ENCODE measurements at regions not wholly inside any gene's neighbourhood (a gene's known extent, or its start where the extent isn't known, plus 50 kb on each side); places are given as distances from the start of the nearest gene placed in this dataset.

DNA sequence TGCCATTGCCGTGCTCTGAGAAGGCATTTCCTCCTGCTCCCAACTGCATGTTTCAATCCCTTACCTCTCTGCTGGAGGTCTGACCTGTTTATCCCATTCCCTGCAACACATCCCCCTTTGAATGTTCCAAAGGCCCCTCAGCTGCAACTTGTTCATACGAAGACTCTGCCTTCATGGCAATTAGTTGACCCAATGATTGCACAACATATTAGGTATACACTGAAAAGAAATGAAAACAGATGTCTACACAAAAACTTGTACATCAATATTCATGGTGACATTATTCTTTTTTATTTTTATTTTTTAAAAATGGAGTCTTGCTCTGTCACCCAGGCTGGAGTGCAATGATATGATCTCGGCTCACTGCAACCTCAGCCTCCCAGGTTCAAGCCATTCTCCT, 54.9 kb upstream of the STX18 start:
- no peaks in the 10 kb centered on the region for H3F3A ChIP-seq (replicated peaks; ENCODE audit: insufficient read depth)
- H3K9ac ChIP-seq = no peak overlapping the region
- no peaks in the 10 kb centered on the region for H4K20me1 ChIP-seq (ENCODE audit: insufficient read depth)
- no peaks in the 10 kb centered on the region for H3K9me2 ChIP-seq
- no peak overlapping the region for H3K4me2 ChIP-seq
- ChIA-PET CTCF (no interaction called here), POLR2A (no interaction called here)
- DNase-seq = no peak
- no peak overlapping the region for H3K4me3 ChIP-seq (ENCODE audit: low read depth in 2 of 2, low read length in 1 of 2)
- WGBS (ENCODE audit: low lambda C conversion rate) = 85% methylated on average over 3 of the region's 3 CpGs
- no peaks in the 10 kb centered on the region for H3K79me2 ChIP-seq (ENCODE audit: insufficient read depth)
- no peaks in the 10 kb centered on the region for H3K27me3 ChIP-seq (ENCODE audit: insufficient read depth)
- 0 out of 2 replicates have a peak, but pooled peaks cover 3% of the 10 kb centered on the region for H3K9me3 ChIP-seq
- TF ChIP-seq CTCF (IDR thresholded peaks at IDR 0.05) (no peak), FOSL2 (IDR thresholded peaks at IDR 0.05; ENCODE audit: borderline replicate concordance, low read depth) (no peak), ELF1 (IDR thresholded peaks at IDR 0.05) (no peak), RAD21 (IDR thresholded peaks at IDR 0.05; ENCODE audit: low read length) (no peak), RFX5 (IDR thresholded peaks at IDR 0.05; ENCODE audit: low read length) (no peak), FOXJ3 (CRISPR knock-in tag; IDR thresholded peaks at IDR 0.05) (no peak), CHD2 (IDR thresholded peaks at IDR 0.05; ENCODE audit: low read length, partially characterized antibody) (no peak), TAF1 (IDR thresholded peaks at IDR 0.05; ENCODE audit: borderline replicate concordance, low read depth, low read length) (no peak), YY1 (IDR thresholded peaks at IDR 0.05; ENCODE audit: low read depth) (no peak), TCF12 (IDR thresholded peaks at IDR 0.05) (no peak), GATA2 (CRISPR knock-in tag; IDR thresholded peaks at IDR 0.05) (no peak), SIN3A (IDR thresholded peaks at IDR 0.05; ENCODE audit: borderline replicate concordance, low read depth, low read length) (no peak), MEF2A (IDR thresholded peaks at IDR 0.05; ENCODE audit: borderline replicate concordance, low read depth) (no peak), EP300 (IDR thresholded peaks at IDR 0.05; ENCODE audit: borderline replicate concordance in 1 of 2, low read depth in 1 of 2, low read length in 1 of 2) (no peak), RCOR1 (IDR thresholded peaks at IDR 0.05; ENCODE audit: low read length) (no peak)
- TF ChIP-seq, protein P1, sequence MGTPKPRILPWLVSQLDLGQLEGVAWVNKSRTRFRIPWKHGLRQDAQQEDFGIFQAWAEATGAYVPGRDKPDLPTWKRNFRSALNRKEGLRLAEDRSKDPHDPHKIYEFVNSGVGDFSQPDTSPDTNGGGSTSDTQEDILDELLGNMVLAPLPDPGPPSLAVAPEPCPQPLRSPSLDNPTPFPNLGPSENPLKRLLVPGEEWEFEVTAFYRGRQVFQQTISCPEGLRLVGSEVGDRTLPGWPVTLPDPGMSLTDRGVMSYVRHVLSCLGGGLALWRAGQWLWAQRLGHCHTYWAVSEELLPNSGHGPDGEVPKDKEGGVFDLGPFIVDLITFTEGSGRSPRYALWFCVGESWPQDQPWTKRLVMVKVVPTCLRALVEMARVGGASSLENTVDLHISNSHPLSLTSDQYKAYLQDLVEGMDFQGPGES (IDR thresholded peaks at IDR 0.05; ENCODE audit: low read depth, low read length) = no peak
- TF ChIP-seq, protein P2, sequence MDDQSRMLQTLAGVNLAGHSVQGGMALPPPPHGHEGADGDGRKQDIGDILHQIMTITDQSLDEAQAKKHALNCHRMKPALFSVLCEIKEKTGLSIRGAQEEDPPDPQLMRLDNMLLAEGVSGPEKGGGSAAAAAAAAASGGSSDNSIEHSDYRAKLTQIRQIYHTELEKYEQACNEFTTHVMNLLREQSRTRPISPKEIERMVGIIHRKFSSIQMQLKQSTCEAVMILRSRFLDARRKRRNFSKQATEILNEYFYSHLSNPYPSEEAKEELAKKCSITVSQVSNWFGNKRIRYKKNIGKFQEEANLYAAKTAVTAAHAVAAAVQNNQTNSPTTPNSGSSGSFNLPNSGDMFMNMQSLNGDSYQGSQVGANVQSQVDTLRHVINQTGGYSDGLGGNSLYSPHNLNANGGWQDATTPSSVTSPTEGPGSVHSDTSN (IDR thresholded peaks at IDR 0.05) = no peak
- TF ChIP-seq, protein P3, sequence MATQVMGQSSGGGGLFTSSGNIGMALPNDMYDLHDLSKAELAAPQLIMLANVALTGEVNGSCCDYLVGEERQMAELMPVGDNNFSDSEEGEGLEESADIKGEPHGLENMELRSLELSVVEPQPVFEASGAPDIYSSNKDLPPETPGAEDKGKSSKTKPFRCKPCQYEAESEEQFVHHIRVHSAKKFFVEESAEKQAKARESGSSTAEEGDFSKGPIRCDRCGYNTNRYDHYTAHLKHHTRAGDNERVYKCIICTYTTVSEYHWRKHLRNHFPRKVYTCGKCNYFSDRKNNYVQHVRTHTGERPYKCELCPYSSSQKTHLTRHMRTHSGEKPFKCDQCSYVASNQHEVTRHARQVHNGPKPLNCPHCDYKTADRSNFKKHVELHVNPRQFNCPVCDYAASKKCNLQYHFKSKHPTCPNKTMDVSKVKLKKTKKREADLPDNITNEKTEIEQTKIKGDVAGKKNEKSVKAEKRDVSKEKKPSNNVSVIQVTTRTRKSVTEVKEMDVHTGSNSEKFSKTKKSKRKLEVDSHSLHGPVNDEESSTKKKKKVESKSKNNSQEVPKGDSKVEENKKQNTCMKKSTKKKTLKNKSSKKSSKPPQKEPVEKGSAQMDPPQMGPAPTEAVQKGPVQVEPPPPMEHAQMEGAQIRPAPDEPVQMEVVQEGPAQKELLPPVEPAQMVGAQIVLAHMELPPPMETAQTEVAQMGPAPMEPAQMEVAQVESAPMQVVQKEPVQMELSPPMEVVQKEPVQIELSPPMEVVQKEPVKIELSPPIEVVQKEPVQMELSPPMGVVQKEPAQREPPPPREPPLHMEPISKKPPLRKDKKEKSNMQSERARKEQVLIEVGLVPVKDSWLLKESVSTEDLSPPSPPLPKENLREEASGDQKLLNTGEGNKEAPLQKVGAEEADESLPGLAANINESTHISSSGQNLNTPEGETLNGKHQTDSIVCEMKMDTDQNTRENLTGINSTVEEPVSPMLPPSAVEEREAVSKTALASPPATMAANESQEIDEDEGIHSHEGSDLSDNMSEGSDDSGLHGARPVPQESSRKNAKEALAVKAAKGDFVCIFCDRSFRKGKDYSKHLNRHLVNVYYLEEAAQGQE (IDR thresholded peaks at IDR 0.05; ENCODE audit: low read depth, low read length) = no peak
- TF ChIP-seq, protein P4, sequence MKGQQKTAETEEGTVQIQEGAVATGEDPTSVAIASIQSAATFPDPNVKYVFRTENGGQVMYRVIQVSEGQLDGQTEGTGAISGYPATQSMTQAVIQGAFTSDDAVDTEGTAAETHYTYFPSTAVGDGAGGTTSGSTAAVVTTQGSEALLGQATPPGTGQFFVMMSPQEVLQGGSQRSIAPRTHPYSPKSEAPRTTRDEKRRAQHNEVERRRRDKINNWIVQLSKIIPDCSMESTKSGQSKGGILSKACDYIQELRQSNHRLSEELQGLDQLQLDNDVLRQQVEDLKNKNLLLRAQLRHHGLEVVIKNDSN (IDR thresholded peaks at IDR 0.05; ENCODE audit: borderline replicate concordance, low read depth) = no peak
- H3K4me1 ChIP-seq (ENCODE audit: control insufficient read depth in 1 of 2, insufficient read depth in 2 of 2, low read depth in 1 of 2, low read length in 1 of 2) = no peaks in the 10 kb centered on the region
- H2AFZ ChIP-seq (ENCODE audit: low read depth) = no peak overlapping the region
- no peak overlapping the region for H3K27ac ChIP-seq (ENCODE audit: low read depth in 2 of 2, low read length in 1 of 2)
- no peaks in the 10 kb centered on the region for H3K36me3 ChIP-seq (replicated peaks in 1 of 2; ENCODE audit: control insufficient read depth in 1 of 2, insufficient read depth in 2 of 2, low read length in 1 of 2)

All from SK-N-SH (cell line).